ENCODE measurements at regions not wholly inside any gene's neighbourhood (a gene's known extent, or its start where the extent isn't known, plus 50 kb on each side); places are given as distances from the start of the nearest gene placed in this dataset.
"Not testable (repeated sequence)": the region's sequence is repeated elsewhere in the genome, so short reads cannot be mapped to it uniquely, and the experiment has no call there.

- TF ChIP-seq CTCF (conservative IDR thresholded peaks at IDR 0.05; ENCODE audit: low read length); EZH2phosphoT487 (IDR thresholded peaks at IDR 0.05; ENCODE audit: borderline replicate concordance): not testable (repeated sequence)
Measured at GRCh38 chr9:65405766-65406165, 120.8 kb upstream of the FOXD4L5 start.
